RWPE2 (cell line): ENCODE measurements at regions not wholly inside any gene's neighbourhood (a gene's known extent, or its start where the extent isn't known, plus 50 kb on each side); places are given as distances from the start of the nearest gene placed in this dataset.

Experiments used
- ATAC-seq: fragments of 200-7000 bp; cut with Tn5 transposase; 3 replicates; pipeline ENCODE4 v1.9.1; 2021; ENCODE audit warnings: low read depth
- DNase-seq: peaks from one replicate; pipeline ENCODE4 v3.0.0-alpha.2; 2020; ENCODE audit warnings: low spot score
- H3K27ac ChIP-seq: fragments of 450-650 bp; 2 replicates; pipeline ENCODE4 v1.5.1; 2017; ENCODE audit warnings: mild to moderate bottlenecking; ENCODE audit not compliant: poor library complexity, severe bottlenecking
- H3K27me3 ChIP-seq: fragments of 250-450 bp; sonication (Bioruptor Pico); 2 replicates; pipeline ENCODE4 v1.5.1; 2021; ENCODE audit warnings: mild to moderate bottlenecking, moderate library complexity; ENCODE audit not compliant: insufficient read depth, poor library complexity, severe bottlenecking
- H3K36me3 ChIP-seq: fragments of 250-450 bp; sonication (Bioruptor Pico); 2 replicates; pipeline ENCODE4 v1.5.1; 2020; ENCODE audit warnings: low read depth, mild to moderate bottlenecking, moderate library complexity
- H3K4me1 ChIP-seq: fragments of 250-450 bp; sonication (Bioruptor Pico); 2 replicates; pipeline ENCODE4 v1.5.1; 2021; ENCODE audit warnings: mild to moderate bottlenecking, moderate library complexity; ENCODE audit not compliant: insufficient read depth, poor library complexity, severe bottlenecking
- H3K4me3 ChIP-seq: fragments of 250-450 bp; sonication (Bioruptor Pico); 2 replicates; pipeline ENCODE4 v1.5.1; 2021; ENCODE audit warnings: mild to moderate bottlenecking, moderate library complexity; ENCODE audit not compliant: severe bottlenecking
- H3K9me3 ChIP-seq: fragments of 250-450 bp; sonication (Bioruptor Pico); 2 replicates; pipeline ENCODE4 v1.5.1; 2021; ENCODE audit warnings: mild to moderate bottlenecking, moderate library complexity; ENCODE audit not compliant: severe bottlenecking
- TF ChIP-seq, protein P1 (sequence below): fragments of 450-650 bp; IDR thresholded peaks from one replicate; pipeline ENCODE4 v1.5.1; 2017; ENCODE audit warnings: mild to moderate bottlenecking, moderate library complexity; ENCODE audit not compliant: poor library complexity, severe bottlenecking

GRCh38 chr22:45099961-45100360 is 63.8 kb upstream of the NUP50 start:
- ATAC-seq: no peak
- TF ChIP-seq, protein P1, sequence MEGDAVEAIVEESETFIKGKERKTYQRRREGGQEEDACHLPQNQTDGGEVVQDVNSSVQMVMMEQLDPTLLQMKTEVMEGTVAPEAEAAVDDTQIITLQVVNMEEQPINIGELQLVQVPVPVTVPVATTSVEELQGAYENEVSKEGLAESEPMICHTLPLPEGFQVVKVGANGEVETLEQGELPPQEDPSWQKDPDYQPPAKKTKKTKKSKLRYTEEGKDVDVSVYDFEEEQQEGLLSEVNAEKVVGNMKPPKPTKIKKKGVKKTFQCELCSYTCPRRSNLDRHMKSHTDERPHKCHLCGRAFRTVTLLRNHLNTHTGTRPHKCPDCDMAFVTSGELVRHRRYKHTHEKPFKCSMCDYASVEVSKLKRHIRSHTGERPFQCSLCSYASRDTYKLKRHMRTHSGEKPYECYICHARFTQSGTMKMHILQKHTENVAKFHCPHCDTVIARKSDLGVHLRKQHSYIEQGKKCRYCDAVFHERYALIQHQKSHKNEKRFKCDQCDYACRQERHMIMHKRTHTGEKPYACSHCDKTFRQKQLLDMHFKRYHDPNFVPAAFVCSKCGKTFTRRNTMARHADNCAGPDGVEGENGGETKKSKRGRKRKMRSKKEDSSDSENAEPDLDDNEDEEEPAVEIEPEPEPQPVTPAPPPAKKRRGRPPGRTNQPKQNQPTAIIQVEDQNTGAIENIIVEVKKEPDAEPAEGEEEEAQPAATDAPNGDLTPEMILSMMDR: no peak

GRCh38 chr22:45101515-45102227 is 62.1 kb upstream of the NUP50 start:
- no peak overlapping the region for H3K27ac ChIP-seq
- no peaks in the 10 kb centered on the region for H3K27me3 ChIP-seq
- DNase-seq (no peak), ATAC-seq (peak; percentile 89)
- no peaks in the 10 kb centered on the region for H3K4me1 ChIP-seq
- TF ChIP-seq, protein P1: peak; percentile 74
- H3K9me3 ChIP-seq: no peaks in the 10 kb centered on the region
- H3K36me3 ChIP-seq: no peaks in the 10 kb centered on the region
- H3K4me3 ChIP-seq: no peak overlapping the region

More at GRCh38 chr22:45099961-45100360, 63.8 kb upstream of the NUP50 start:
- Histone ChIP-seq H3K27me3 (no peaks in the 10 kb centered on the region), H3K27ac (no peak overlapping the region), H3K36me3 (no peaks in the 10 kb centered on the region), H3K4me3 (no peak overlapping the region), H3K9me3 (no peaks in the 10 kb centered on the region), H3K4me1 (no peaks in the 10 kb centered on the region)
- DNase-seq: no peak

GRCh38 chr22:45102896-45103420 is 60.8 kb upstream of the NUP50 start:
- Histone ChIP-seq H3K27ac (no peak overlapping the region), H3K36me3 (no peaks in the 10 kb centered on the region), H3K4me1 (no peaks in the 10 kb centered on the region), H3K27me3 (no peaks in the 10 kb centered on the region), H3K9me3 (no peaks in the 10 kb centered on the region), H3K4me3 (no peak overlapping the region)
- TF ChIP-seq, protein P1: no peak
- DNase-seq (no peak), ATAC-seq (no peak)

- H3K27me3 ChIP-seq: no peaks in the 10 kb centered on the region
Measured at GRCh38 chr22:45103756-45104155, 60.0 kb upstream of the NUP50 start.

More at GRCh38 chr22:45103756-45104155, 60.0 kb upstream of the NUP50 start:
- Histone ChIP-seq H3K27ac (no peak overlapping the region), H3K36me3 (no peaks in the 10 kb centered on the region), H3K4me3 (no peak overlapping the region), H3K4me1 (no peaks in the 10 kb centered on the region), H3K9me3 (no peaks in the 10 kb centered on the region)
- ATAC-seq: no peak
- TF ChIP-seq, protein P1: no peak
- no peak for DNase-seq
